Left ventricle myocardium inferior (tissue), 1 donor: ENCODE measurements at regions not wholly inside any gene's neighbourhood (a gene's known extent, or its start where the extent isn't known, plus 50 kb on each side); places are given as distances from the start of the nearest gene placed in this dataset.

ENCODE experiments used
- DNase-seq: peaks from one replicate; pipeline ENCODE4 v3.0.0-alpha.2; 2020
- H3K27ac ChIP-seq: fragments of 200-600 bp; replicated peaks from 2 replicates; pipeline ENCODE4 v1.8.0; 2021
- H3K27me3 ChIP-seq: fragments of 200-600 bp; 2 replicates; pipeline ENCODE4 v1.8.0; 2021; ENCODE audit warnings: low read depth
- H3K36me3 ChIP-seq: fragments of 200-600 bp; 2 replicates; pipeline ENCODE4 v1.8.0; 2021
- H3K4me1 ChIP-seq: fragments of 200-600 bp; 2 replicates; pipeline ENCODE4 v1.8.0; 2021
- H3K4me3 ChIP-seq: fragments of 200-600 bp; 2 replicates; pipeline ENCODE4 v1.8.0; 2021; ENCODE audit warnings: mild to moderate bottlenecking, moderate library complexity
- H3K9me3 ChIP-seq: fragments of 200-600 bp; replicated peaks from 2 replicates; pipeline ENCODE4 v1.8.0; 2021
- CTCF ChIP-seq: fragments of 200-600 bp; IDR thresholded peaks from 2 replicates; pipeline ENCODE4 v1.8.0; 2021; ENCODE audit warnings: antibody characterized with exemption, mild to moderate bottlenecking, borderline replicate concordance
- intact Hi-C: fragments of 100-400 bp; cut with micrococcal nuclease; formaldehyde crosslinking; loops from one replicate; pipeline ENCODE4 v1.11.0; 2022
- donor health status: DM: no; HTN: yes; CAD: no; lungs with severe emphysema.

GRCh38 chr3:21067031-21067813 lies 683.8 kb downstream of the ZNF385D start:
- H3K36me3 ChIP-seq = no peaks in the 10 kb centered on the region
- intact Hi-C loops = no loop called here
- TF ChIP-seq CTCF = no peak
- no peak overlapping the region for H3K4me3 ChIP-seq
- no peaks in the 10 kb centered on the region for H3K9me3 ChIP-seq
- no peak overlapping the region for H3K27ac ChIP-seq
- H3K4me1 ChIP-seq = peaks cover 10% of the 10 kb centered on the region
- no peaks in the 10 kb centered on the region for H3K27me3 ChIP-seq
- no peak for DNase-seq

GRCh38 chr3:21062831-21063294 lies 688.1 kb downstream of the ZNF385D start:
- Histone ChIP-seq H3K4me3 (no peak overlapping the region), H3K4me1 (peaks cover 16% of the 10 kb centered on the region), H3K36me3 (no peaks in the 10 kb centered on the region), H3K27me3 (no peaks in the 10 kb centered on the region), H3K9me3 (no peaks in the 10 kb centered on the region), H3K27ac (peak overlapping the region; percentile 55)
- no peak for DNase-seq
- intact Hi-C loops = no loop called here
- TF ChIP-seq CTCF = no peak

- intact Hi-C loops = no loop called here
Observed at GRCh38 chr3:21059404-21059803, 691.6 kb downstream of the ZNF385D start.

GRCh38 chr3:21056293-21056692 lies 694.7 kb downstream of the ZNF385D start:
- Histone ChIP-seq H3K27ac (no peak overlapping the region), H3K36me3 (no peaks in the 10 kb centered on the region), H3K27me3 (no peaks in the 10 kb centered on the region), H3K4me1 (peaks cover 6% of the 10 kb centered on the region), H3K9me3 (peaks cover 4% of the 10 kb centered on the region), H3K4me3 (no peak overlapping the region)
- no peak for DNase-seq
- intact Hi-C loops = no loop called here
- no peak for TF ChIP-seq CTCF

More at GRCh38 chr3:21059404-21059803, 691.6 kb downstream of the ZNF385D start:
- no peaks in the 10 kb centered on the region for H3K9me3 ChIP-seq
- peaks cover 16% of the 10 kb centered on the region for H3K4me1 ChIP-seq
- DNase-seq = no peak
- H3K27me3 ChIP-seq = no peaks in the 10 kb centered on the region
- peak overlapping the region; percentile 16 for H3K27ac ChIP-seq
- no peak overlapping the region for H3K4me3 ChIP-seq
- H3K36me3 ChIP-seq = no peaks in the 10 kb centered on the region
- TF ChIP-seq CTCF = no peak

GRCh38 chr3:21055015-21055414 lies 696.0 kb downstream of the ZNF385D start:
- peaks cover 4% of the 10 kb centered on the region for H3K9me3 ChIP-seq

More at GRCh38 chr3:21055015-21055414, 696.0 kb downstream of the ZNF385D start:
- H3K4me1 ChIP-seq = peaks cover 6% of the 10 kb centered on the region
- DNase-seq = no peak
- no peak overlapping the region for H3K4me3 ChIP-seq
- no peaks in the 10 kb centered on the region for H3K36me3 ChIP-seq
- peak overlapping the region; percentile 72 for H3K27ac ChIP-seq
- intact Hi-C loops = no loop called here
- no peaks in the 10 kb centered on the region for H3K27me3 ChIP-seq
- TF ChIP-seq CTCF = no peak
